Ascending aorta (tissue), 2 donors: ENCODE measurements at regions not wholly inside any gene's neighbourhood (a gene's known extent, or its start where the extent isn't known, plus 50 kb on each side); places are given as distances from the start of the nearest gene placed in this dataset.
"Not testable (repeated sequence)": the region's sequence is repeated elsewhere in the genome, so short reads cannot be mapped to it uniquely, and the experiment has no call there.

Source experiments
- DNase-seq, 2 donors: peaks; one replicate each; pipeline ENCODE4 v3.0.0-alpha.2; 2019; ENCODE audit warnings: low spot score in 2 of 2
- H3K27ac ChIP-seq, 2 donors: fragments of 200-600 bp; sonication (generic); one replicate each; pipeline ENCODE4 v1.5.1; 2016 to 2017; ENCODE audit warnings: mild to moderate bottlenecking in 1 of 2
- H3K27me3 ChIP-seq: fragments of 200-600 bp; sonication (generic); one replicate; pipeline ENCODE4 v1.5.1; 2017
- H3K36me3 ChIP-seq, 2 donors: fragments of 200-600 bp; sonication (generic); one replicate each; pipeline ENCODE4 v1.5.1; 2016
- H3K4me1 ChIP-seq, 2 donors: fragments of 200-600 bp; sonication (generic); one replicate each; pipeline ENCODE4 v1.5.1; 2016 to 2017; ENCODE audit warnings: mild to moderate bottlenecking in 1 of 2
- H3K4me3 ChIP-seq, 2 donors: fragments of 200-600 bp; sonication (generic); one replicate each; pipeline ENCODE4 v1.5.1; 2016 to 2017; ENCODE audit warnings: mild to moderate bottlenecking in 1 of 2
- H3K9me3 ChIP-seq, 2 donors: fragments of 200-600 bp; sonication (generic); one replicate each; pipeline ENCODE4 v1.5.1; 2016
- CTCF ChIP-seq, 3 experiments: fragments of 200-600 bp in 2 of 3; fragments of 450-650 bp in 1 of 3; sonication (generic) in 2 of 3; IDR thresholded peaks; one replicate each; pipeline ENCODE4 v1.5.1; 2016 to 2019; ENCODE audit warnings: antibody characterized with exemption in 3 of 3, mild to moderate bottlenecking in 1 of 3, moderate library complexity in 1 of 3
- intact Hi-C: fragments of 100-400 bp; cut with DNase I; formaldehyde crosslinking; loops from one replicate; pipeline ENCODE4 v1.15.1; 2023

- intact Hi-C loops, result no loop called here
- Histone ChIP-seq H3K9me3 (no peaks in the 10 kb centered on the region), H3K27ac (no peak overlapping the region), H3K4me1 (no peaks in the 10 kb centered on the region), H3K4me3 (no peak overlapping the region), H3K27me3 (no peaks in the 10 kb centered on the region), H3K36me3 (no peaks in the 10 kb centered on the region)
- no peak for DNase-seq
- TF ChIP-seq CTCF (IDR thresholded peaks at IDR 0.05), result no peak
Measured at GRCh38 chr13:66087269-66087710, 1142.8 kb downstream of the PCDH9 start.

DNA sequence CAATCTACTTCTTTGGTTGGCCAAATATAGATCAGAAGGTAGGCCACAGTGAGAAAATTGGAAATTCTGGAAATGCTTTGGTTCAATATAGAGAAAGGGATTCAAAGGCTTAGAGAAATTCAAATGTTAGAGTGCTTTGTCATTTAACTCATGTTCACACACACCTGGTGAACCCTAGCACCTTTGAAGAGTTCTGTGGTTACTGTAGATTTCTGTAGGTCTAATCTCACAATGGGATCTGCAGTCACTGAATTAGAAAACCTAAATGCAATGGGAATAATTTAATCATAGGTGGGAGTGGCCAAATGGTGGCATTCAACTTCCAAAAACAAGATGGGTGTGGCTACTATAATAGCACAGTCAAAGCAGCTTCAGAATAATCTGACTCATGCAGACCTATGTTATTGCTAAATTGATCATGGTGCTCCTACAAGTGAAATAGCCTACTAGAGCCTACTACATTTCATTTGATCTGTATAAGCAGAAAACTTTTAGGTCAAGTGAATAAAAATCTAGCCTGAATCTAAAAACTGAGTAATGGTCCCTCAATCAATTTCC, 1152.9 kb downstream of the PCDH9 start:
- Histone ChIP-seq H3K4me1 (no peaks in the 10 kb centered on the region), H3K4me3 (no peak overlapping the region), H3K27me3 (no peaks in the 10 kb centered on the region), H3K9me3 (no peaks in the 10 kb centered on the region), H3K27ac (no peak overlapping the region), H3K36me3 (no peaks in the 10 kb centered on the region)
- intact Hi-C loops, result no loop called here
- no peak for TF ChIP-seq CTCF (IDR thresholded peaks at IDR 0.05)
- DNase-seq, result no peak

DNA sequence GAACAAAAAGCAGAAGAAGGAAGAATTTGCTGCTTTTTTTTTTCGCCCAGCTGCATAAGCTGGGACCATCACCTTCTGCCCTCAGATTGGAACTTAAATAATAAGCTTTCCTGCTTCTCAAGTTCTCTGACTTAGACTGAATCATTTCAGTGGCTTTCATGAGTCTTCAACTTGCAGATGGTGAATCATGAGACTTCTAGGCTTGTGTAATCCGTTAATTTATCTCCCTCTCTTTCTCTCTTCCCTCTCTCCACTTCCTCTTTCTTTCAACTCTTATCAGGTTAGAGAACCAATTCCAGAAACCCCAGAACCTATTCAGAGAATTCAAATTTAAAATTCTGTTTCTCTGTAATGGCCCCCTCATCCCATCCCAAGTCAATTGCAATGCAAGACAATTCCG, 1153.7 kb downstream of the PCDH9 start:
- TF ChIP-seq CTCF (IDR thresholded peaks at IDR 0.05), result no peak
- Histone ChIP-seq H3K27ac (no peak overlapping the region), H3K27me3 (no peaks in the 10 kb centered on the region), H3K36me3 (no peaks in the 10 kb centered on the region), H3K4me1 (no peaks in the 10 kb centered on the region), H3K9me3 (no peaks in the 10 kb centered on the region), H3K4me3 (no peak overlapping the region)
- intact Hi-C loops, result no loop called here
- DNase-seq, result no peak

GRCh38 chr13:66074018-66074615, 1156.0 kb downstream of the PCDH9 start:
- no peaks in the 10 kb centered on the region for H3K9me3 ChIP-seq
- TF ChIP-seq CTCF (IDR thresholded peaks at IDR 0.05), result no peak
- no peaks in the 10 kb centered on the region for H3K36me3 ChIP-seq
- H3K27me3 ChIP-seq, result no peaks in the 10 kb centered on the region
- H3K4me3 ChIP-seq, result no peak overlapping the region
- intact Hi-C loops, result no loop called here
- H3K27ac ChIP-seq, result no peak overlapping the region
- no peaks in the 10 kb centered on the region for H3K4me1 ChIP-seq
- DNase-seq, result no peak

- intact Hi-C loops, H3K4me3 ChIP-seq, DNase-seq, H3K9me3 ChIP-seq, H3K27ac ChIP-seq, H3K4me1 ChIP-seq, H3K27me3 ChIP-seq, H3K36me3 ChIP-seq: not testable (repeated sequence)
Measured at GRCh38 chr13:66072097-66072496, 1158.0 kb downstream of the PCDH9 start.

- TF ChIP-seq CTCF (IDR thresholded peaks at IDR 0.05), result no peak
- intact Hi-C loops, result no loop called here
- H3K27me3 ChIP-seq, result no peaks in the 10 kb centered on the region
- no peaks in the 10 kb centered on the region for H3K36me3 ChIP-seq
- H3K9me3 ChIP-seq, result no peaks in the 10 kb centered on the region
- H3K4me3 ChIP-seq, result no peak overlapping the region
- DNase-seq, result no peak
- no peak overlapping the region for H3K27ac ChIP-seq
- no peaks in the 10 kb centered on the region for H3K4me1 ChIP-seq
Measured at GRCh38 chr13:66071608-66072007, 1158.5 kb downstream of the PCDH9 start.
